Kidney (tissue), 13 donors: ENCODE measurements at regions not wholly inside any gene's neighbourhood (a gene's known extent, or its start where the extent isn't known, plus 50 kb on each side); places are given as distances from the start of the nearest gene placed in this dataset.

ENCODE experiments used
- DNase-seq, 5 donors: peaks; one replicate each; pipeline ENCODE4 v3.0.0-alpha.2; 2013 to 2020
- FAIRE-seq: peaks from 2 replicates; lab custom pipeline; 2012; peaks lifted over from hg19 to GRCh38; lab: Jason Lieb, UNC
- H3K27ac ChIP-seq, 2 donors: one replicate each; pipeline ENCODE4 v1.7.0; 2013; ENCODE audit warnings: low read depth in 2 of 2, low read length in 2 of 2, inconsistent platforms in 1 of 2
- H3K27me3 ChIP-seq: one replicate; pipeline ENCODE4 v1.7.1; 2013; ENCODE audit warnings: low read length, inconsistent platforms; ENCODE audit not compliant: control insufficient read depth, insufficient read depth
- H3K36me3 ChIP-seq, 3 donors: one replicate each; pipeline versions ENCODE4 v1.7.0 to v1.7.1; 2013; ENCODE audit warnings: low read length in 3 of 3, control low read depth in 1 of 3, inconsistent platforms in 1 of 3; ENCODE audit not compliant: insufficient read depth in 3 of 3, control insufficient read depth in 2 of 3
- H3K4me1 ChIP-seq, 3 donors: one replicate each; pipeline versions ENCODE4 v1.7.0 to v1.7.1; 2013; ENCODE audit warnings: low read length in 3 of 3, inconsistent platforms in 1 of 3, low read depth in 1 of 3; ENCODE audit not compliant: control insufficient read depth in 2 of 3, insufficient read depth in 2 of 3
- H3K4me3 ChIP-seq, 3 donors: one replicate each; pipeline versions ENCODE4 v1.7.0 to v1.8.1; 2013; ENCODE audit warnings: low read length in 3 of 3, control low read depth in 1 of 3, inconsistent platforms in 1 of 3
- H3K9ac ChIP-seq, 3 donors: one replicate each; pipeline versions ENCODE4 v1.7.0 to v1.7.1; 2013; ENCODE audit warnings: low read length in 3 of 3, control low read depth in 1 of 3, inconsistent platforms in 1 of 3
- H3K9me3 ChIP-seq, 3 donors: one replicate each; pipeline versions ENCODE4 v1.7.0 to v1.7.1; 2013; ENCODE audit warnings: low read length in 3 of 3, control low read depth in 1 of 3, inconsistent platforms in 1 of 3; ENCODE audit not compliant: control insufficient read depth in 2 of 3, insufficient read depth in 1 of 3
- CTCF ChIP-seq: IDR thresholded peaks from 3 replicates; pipeline ENCODE4 v1.5.1; 2012; ENCODE audit warnings: mild to moderate bottlenecking, moderate library complexity, borderline replicate concordance; ENCODE audit not compliant: insufficient read depth; ENCODE audit errors: extremely low read depth
- intact Hi-C: fragments of 100-400 bp; cut with DNase I; formaldehyde crosslinking; loops from one replicate; pipeline ENCODE4 v1.11.1; 2022
- donor health status: control.
- donor health status: control.
- donor health status: control.
- donor health status: control.
- donor health status: control.
- donor health status: DM: yes; HTN: yes; CAD: no.
- donor health status: Normal renal cell carcinoma (clear cell type).

- FAIRE-seq, result no peak
- no peak for DNase-seq
- Histone ChIP-seq H3K4me1 (peaks cover 0 to 8% (median 0%) of the 10 kb centered on the region in 3 donors), H3K27me3 (no peaks in the 10 kb centered on the region), H3K9me3 (no peaks in the 10 kb centered on the region), H3K27ac (no peak overlapping the region), H3K36me3 (no peaks in the 10 kb centered on the region), H3K4me3 (no peak overlapping the region), H3K9ac (no peak overlapping the region)
- intact Hi-C loops, result no loop called here
- no peak for TF ChIP-seq CTCF
Measured at GRCh38 chr3:74535281-74535680, 79.2 kb downstream of the CNTN3 start.

- no peak overlapping the region for H3K27ac ChIP-seq
- DNase-seq (no peak), FAIRE-seq (no peak)
- no peaks in the 10 kb centered on the region for H3K36me3 ChIP-seq
- intact Hi-C loops, result no loop called here
- H3K4me3 ChIP-seq, result no peak overlapping the region
- no peak overlapping the region for H3K9ac ChIP-seq
- no peaks in the 10 kb centered on the region for H3K27me3 ChIP-seq
- H3K9me3 ChIP-seq, result no peaks in the 10 kb centered on the region
- TF ChIP-seq CTCF, result no peak
- peaks cover 0 to 8% (median 0%) of the 10 kb centered on the region in 3 donors for H3K4me1 ChIP-seq
Measured at GRCh38 chr3:74534611-74535010, 79.8 kb downstream of the CNTN3 start.

GRCh38 chr3:74532446-74532845, 82.0 kb downstream of the CNTN3 start:
- no peak for FAIRE-seq
- Histone ChIP-seq H3K4me3 (no peak overlapping the region), H3K27ac (no peak overlapping the region), H3K4me1 (no peaks in the 10 kb centered on the region), H3K9ac (no peak overlapping the region), H3K27me3 (no peaks in the 10 kb centered on the region), H3K9me3 (no peaks in the 10 kb centered on the region), H3K36me3 (no peaks in the 10 kb centered on the region)
- TF ChIP-seq CTCF, result no peak
- intact Hi-C loops, result no loop called here
- DNase-seq, result no peak

GRCh38 chr3:74531491-74531890, 83.0 kb downstream of the CNTN3 start:
- Histone ChIP-seq H3K27me3 (no peaks in the 10 kb centered on the region), H3K9me3 (no peaks in the 10 kb centered on the region), H3K27ac (no peak overlapping the region), H3K36me3 (no peaks in the 10 kb centered on the region), H3K9ac (no peak overlapping the region), H3K4me1 (no peaks in the 10 kb centered on the region), H3K4me3 (no peak overlapping the region)
- intact Hi-C loops, result no loop called here
- DNase-seq, result no peak
- no peak for TF ChIP-seq CTCF
- FAIRE-seq, result no peak
